Caco-2 (cell line): ENCODE measurements at regions not wholly inside any gene's neighbourhood (a gene's known extent, or its start where the extent isn't known, plus 50 kb on each side); places are given as distances from the start of the nearest gene placed in this dataset.

Experiments used
- BruUV-seq: library from RNA; stranded (reverse); fragments of 400-500 nt; replicated peaks from 2 replicates; lab custom pipeline; 2021; lab: Mats Ljungman, UMichigan
- CTCF ChIA-PET: fragments of 300-600 bp; sonication (Branson Sonifier 250); formaldehyde crosslinking; loops from one replicate; lab custom pipeline; 2022; ENCODE audit warnings: antibody characterized with exemption; lab: Charles Lee
- POLR2A ChIA-PET: fragments of 300-600 bp; sonication (Branson Sonifier 250); formaldehyde crosslinking; loops from one replicate; lab custom pipeline; 2022; ENCODE audit warnings: antibody characterized with exemption; lab: Charles Lee
- DNase-seq, 2 experiments: peaks; one replicate each; pipeline versions ENCODE4 v3.0.0 to v3.0.0-alpha.2; 2020 to 2022
- H3K27me3 ChIP-seq: replicated peaks from 2 replicates; pipeline ENCODE4 v1.6.0; 2011; ENCODE audit warnings: low read length; ENCODE audit not compliant: control insufficient read depth, insufficient read depth
- H3K36me3 ChIP-seq: 2 replicates; pipeline ENCODE4 v1.5.1; 2011; ENCODE audit warnings: low read length; ENCODE audit not compliant: control insufficient read depth, insufficient read depth
- H3K4me1 ChIP-seq: fragments of 250-450 bp; sonication (Bioruptor Pico); 2 replicates; pipeline ENCODE4 v1.5.1; 2020; ENCODE audit warnings: mild to moderate bottlenecking
- H3K4me3 ChIP-seq: 2 replicates; pipeline ENCODE4 v1.5.1; 2011; ENCODE audit warnings: low read depth, mild to moderate bottlenecking, control low read depth, low read length
- H3K9me3 ChIP-seq: fragments of 250-450 bp; sonication (Bioruptor Pico); 2 replicates; pipeline ENCODE4 v1.5.1; 2020; ENCODE audit warnings: mild to moderate bottlenecking, moderate library complexity
- H3K27ac Mint-ChIP-seq: one replicate; pipeline ENCODE4 v1.8.0; 2022; ENCODE audit warnings: mixed read lengths; ENCODE audit not compliant: unreplicated experiment
- H3K27me3 Mint-ChIP-seq: one replicate; pipeline ENCODE4 v1.8.0; 2022; ENCODE audit warnings: mixed read lengths; ENCODE audit not compliant: insufficient read depth, unreplicated experiment
- H3K36me3 Mint-ChIP-seq: one replicate; pipeline ENCODE4 v1.8.0; 2022; ENCODE audit warnings: mild to moderate bottlenecking, mixed read lengths; ENCODE audit not compliant: insufficient read depth, unreplicated experiment
- H3K4me1 Mint-ChIP-seq: one replicate; pipeline ENCODE4 v1.8.0; 2022; ENCODE audit warnings: low read depth, mixed read lengths; ENCODE audit not compliant: unreplicated experiment
- H3K4me3 Mint-ChIP-seq: one replicate; pipeline ENCODE4 v1.8.0; 2022; ENCODE audit warnings: mild to moderate bottlenecking, moderate library complexity, mixed read lengths; ENCODE audit not compliant: unreplicated experiment
- H3K9me3 Mint-ChIP-seq: one replicate; pipeline ENCODE4 v1.8.0; 2022; ENCODE audit warnings: mixed read lengths; ENCODE audit not compliant: unreplicated experiment
- CTCF ChIP-seq, 2 experiments: fragments of 200-600 bp in 1 of 2; IDR thresholded peaks; 1 replicate in 1 of 2; 2 replicates in 1 of 2; pipeline versions ENCODE4 v1.5.1 to v1.8.0; 2011 to 2022; ENCODE audit warnings: antibody characterized with exemption in 1 of 2, control low read depth in 1 of 2, inconsistent platforms in 1 of 2, low read depth in 1 of 2, low read length in 1 of 2, mild to moderate bottlenecking in 1 of 2, moderate library complexity in 1 of 2; ENCODE audit not compliant: insufficient read depth in 1 of 2, severe bottlenecking in 1 of 2, unreplicated experiment in 1 of 2
- intact Hi-C: fragments of 100-400 bp; cut with micrococcal nuclease; formaldehyde crosslinking; loops from one replicate; pipeline ENCODE4 v1.10.0; 2022; ENCODE audit not compliant: unreplicated experiment

- POLR2A ChIA-PET = no interaction called here
Observed at GRCh38 chr5:91491229-91491628, 108.1 kb upstream of the ARRDC3 start.

GRCh38 chr5:91490316-91490715 lies 107.2 kb upstream of the ARRDC3 start:
- ChIA-PET POLR2A (no interaction called here), CTCF (no interaction called here)
- DNase-seq = no peak
- Mint-ChIP-seq H3K36me3 (no peaks in the 10 kb centered on the region), H3K9me3 (no peaks in the 10 kb centered on the region), H3K4me3 (no peak overlapping the region), H3K27me3 (peaks cover 13% of the 10 kb centered on the region), H3K27ac (no peak overlapping the region), H3K4me1 (no peaks in the 10 kb centered on the region)
- no TSS peak for BruUV-seq
- Histone ChIP-seq H3K36me3 (no peaks in the 10 kb centered on the region), H3K4me3 (no peak overlapping the region), H3K9me3 (no peaks in the 10 kb centered on the region), H3K4me1 (no peaks in the 10 kb centered on the region), H3K27me3 (no peaks in the 10 kb centered on the region)
- intact Hi-C loops = no loop called here
- TF ChIP-seq CTCF (IDR thresholded peaks at IDR 0.05; ENCODE audit: insufficient read depth in 1 of 2, low read depth in 1 of 2, low read length in 1 of 2, severe bottlenecking in 1 of 2, unreplicated experiment in 1 of 2) = no peak

More at GRCh38 chr5:91491229-91491628, 108.1 kb upstream of the ARRDC3 start:
- Histone ChIP-seq H3K4me1 (no peaks in the 10 kb centered on the region), H3K36me3 (no peaks in the 10 kb centered on the region), H3K27me3 (peaks cover 2% of the 10 kb centered on the region; the same call in 1 of the 2 replicates), H3K9me3 (no peaks in the 10 kb centered on the region), H3K4me3 (no peak overlapping the region)
- intact Hi-C loops = no loop called here
- Mint-ChIP-seq H3K27ac (no peak overlapping the region), H3K27me3 (peaks cover 10% of the 10 kb centered on the region), H3K36me3 (no peaks in the 10 kb centered on the region), H3K4me3 (no peak overlapping the region), H3K9me3 (no peaks in the 10 kb centered on the region), H3K4me1 (no peaks in the 10 kb centered on the region)
- TF ChIP-seq CTCF (IDR thresholded peaks at IDR 0.05; ENCODE audit: insufficient read depth in 1 of 2, low read depth in 1 of 2, low read length in 1 of 2, severe bottlenecking in 1 of 2, unreplicated experiment in 1 of 2) = no peak
- BruUV-seq = no TSS peak
- DNase-seq = no peak
- CTCF ChIA-PET = no interaction called here

GRCh38 chr5:91487420-91487819 lies 104.3 kb upstream of the ARRDC3 start:
- CTCF ChIA-PET = no interaction called here

More at GRCh38 chr5:91487420-91487819, 104.3 kb upstream of the ARRDC3 start:
- Mint-ChIP-seq H3K4me3 (no peak overlapping the region), H3K4me1 (no peaks in the 10 kb centered on the region), H3K27ac (no peak overlapping the region), H3K36me3 (no peaks in the 10 kb centered on the region), H3K9me3 (no peaks in the 10 kb centered on the region), H3K27me3 (peaks cover 13% of the 10 kb centered on the region)
- intact Hi-C loops = no loop called here
- POLR2A ChIA-PET = no interaction called here
- no TSS peak for BruUV-seq
- no peaks in the 10 kb centered on the region for H3K36me3 ChIP-seq
- no peak overlapping the region for H3K4me3 ChIP-seq
- no peaks in the 10 kb centered on the region for H3K27me3 ChIP-seq
- H3K9me3 ChIP-seq = no peaks in the 10 kb centered on the region; the same call in 1 of the 2 replicates
- DNase-seq = no peak
- TF ChIP-seq CTCF (IDR thresholded peaks at IDR 0.05; ENCODE audit: insufficient read depth in 1 of 2, low read depth in 1 of 2, low read length in 1 of 2, severe bottlenecking in 1 of 2, unreplicated experiment in 1 of 2) = no peak
- no peaks in the 10 kb centered on the region for H3K4me1 ChIP-seq
